Breast epithelium (tissue), 4 donors: ENCODE measurements at regions not wholly inside any gene's neighbourhood (a gene's known extent, or its start where the extent isn't known, plus 50 kb on each side); places are given as distances from the start of the nearest gene placed in this dataset.

Source experiments
- DNase-seq, 2 donors: peaks; one replicate each; pipeline ENCODE4 v3.0.0-alpha.2; 2019; ENCODE audit warnings: low spot score in 2 of 2
- H3K27ac ChIP-seq, 2 donors: fragments of 200-600 bp; sonication (generic) in 1 of 2; one replicate each; pipeline ENCODE4 v1.5.1; 2016 to 2019; ENCODE audit warnings: mild to moderate bottlenecking in 1 of 2
- H3K27me3 ChIP-seq, 2 donors: fragments of 200-600 bp; sonication (generic) in 1 of 2; one replicate each; pipeline versions ENCODE4 v1.5.1 to v1.6.0; 2017 to 2019; ENCODE audit warnings: control low read depth in 1 of 2, mild to moderate bottlenecking in 1 of 2
- H3K36me3 ChIP-seq: fragments of 200-600 bp; one replicate; pipeline ENCODE4 v1.5.1; 2019
- H3K4me1 ChIP-seq, 2 donors: fragments of 200-600 bp; sonication (generic); one replicate each; pipeline ENCODE4 v1.5.1; 2016 to 2019; ENCODE audit warnings: control low read depth in 1 of 2
- H3K4me3 ChIP-seq, 3 donors: fragments of 200-600 bp; sonication (generic); 1 replicate in 2 of 3; 2 replicates in 1 of 3; pipeline ENCODE4 v1.5.1; 2016 to 2019; ENCODE audit warnings: mild to moderate bottlenecking in 3 of 3, moderate library complexity in 2 of 3
- H3K9me3 ChIP-seq, 2 donors: fragments of 200-600 bp; sonication (generic) in 1 of 2; one replicate each; pipeline ENCODE4 v1.5.1; 2016 to 2019; ENCODE audit warnings: control low read depth in 1 of 2
- CTCF ChIP-seq, 3 donors: fragments of 450-650 bp; IDR thresholded peaks; one replicate each; pipeline ENCODE4 v1.5.1; 2016 to 2017; ENCODE audit warnings: antibody characterized with exemption in 3 of 3, mild to moderate bottlenecking in 3 of 3, moderate library complexity in 3 of 3
- POLR2A ChIP-seq: fragments of 450-650 bp; IDR thresholded peaks from one replicate; pipeline ENCODE4 v1.6.1; 2016; ENCODE audit warnings: antibody characterized with exemption, mild to moderate bottlenecking, moderate library complexity
- POLR2AphosphoS5 ChIP-seq, 3 donors: sonication (generic); formaldehyde crosslinking; IDR thresholded peaks; one replicate each; pipeline ENCODE4 v1.6.1; 2017; ENCODE audit warnings: antibody characterized with exemption in 3 of 3
- intact Hi-C: fragments of 100-400 bp; cut with DNase I; formaldehyde crosslinking; loops from one replicate; pipeline ENCODE4 v1.15.1; 2023; ENCODE audit warnings: low total_unique reads

- Histone ChIP-seq H3K36me3 (no peaks in the 10 kb centered on the region), H3K27me3 (no peaks in the 10 kb centered on the region), H3K9me3 (no peaks in the 10 kb centered on the region), H3K27ac (no peak overlapping the region), H3K4me1 (no peaks in the 10 kb centered on the region), H3K4me3 (no peak overlapping the region)
- DNase-seq: no peak
- TF ChIP-seq POLR2AphosphoS5 (IDR thresholded peaks at IDR 0.05) (no peak), POLR2A (no peak), CTCF (IDR thresholded peaks at IDR 0.05) (no peak)
- intact Hi-C loops: no loop called here
Observed at GRCh38 chr3:3610581-3611298, 188.5 kb upstream of the LRRN1 start.

- Histone ChIP-seq H3K27me3 (no peaks in the 10 kb centered on the region), H3K36me3 (no peaks in the 10 kb centered on the region), H3K27ac (no peak overlapping the region), H3K4me3 (no peak overlapping the region), H3K4me1 (no peaks in the 10 kb centered on the region), H3K9me3 (no peaks in the 10 kb centered on the region)
- DNase-seq: no peak
- intact Hi-C loops: no loop called here
- no peak for TF ChIP-seq CTCF (IDR thresholded peaks at IDR 0.05)
- no peak for TF ChIP-seq POLR2AphosphoS5 (IDR thresholded peaks at IDR 0.05)
- no peak for TF ChIP-seq POLR2A
Observed at GRCh38 chr3:3606321-3606720, 192.9 kb upstream of the LRRN1 start.

GRCh38 chr3:3605226-3605625, 194.0 kb upstream of the LRRN1 start:
- no peak for DNase-seq
- H3K36me3 ChIP-seq: no peaks in the 10 kb centered on the region
- no peak overlapping the region for H3K4me3 ChIP-seq
- no peak for TF ChIP-seq POLR2AphosphoS5 (IDR thresholded peaks at IDR 0.05)
- no peak for TF ChIP-seq CTCF (IDR thresholded peaks at IDR 0.05)
- no peak for TF ChIP-seq POLR2A
- H3K4me1 ChIP-seq: no peaks in the 10 kb centered on the region
- H3K27me3 ChIP-seq: no peaks in the 10 kb centered on the region
- no peaks in the 10 kb centered on the region for H3K9me3 ChIP-seq
- intact Hi-C loops: no loop called here
- H3K27ac ChIP-seq: no peak overlapping the region

- intact Hi-C loops: no loop called here
- TF ChIP-seq POLR2AphosphoS5 (IDR thresholded peaks at IDR 0.05): no peak
- no peak for TF ChIP-seq CTCF (IDR thresholded peaks at IDR 0.05)
- no peak for TF ChIP-seq POLR2A
- Histone ChIP-seq H3K4me3 (no peak overlapping the region), H3K27me3 (no peaks in the 10 kb centered on the region), H3K27ac (no peak overlapping the region), H3K9me3 (no peaks in the 10 kb centered on the region), H3K36me3 (no peaks in the 10 kb centered on the region), H3K4me1 (no peaks in the 10 kb centered on the region)
- DNase-seq: no peak
Observed at GRCh38 chr3:3603351-3603750, 195.9 kb upstream of the LRRN1 start.

GRCh38 chr3:3600665-3601340, 198.4 kb upstream of the LRRN1 start:
- H3K4me3 ChIP-seq: no peak overlapping the region
- intact Hi-C loops: no loop called here
- H3K36me3 ChIP-seq: no peaks in the 10 kb centered on the region
- H3K27me3 ChIP-seq: no peaks in the 10 kb centered on the region
- H3K4me1 ChIP-seq: no peaks in the 10 kb centered on the region
- TF ChIP-seq CTCF (IDR thresholded peaks at IDR 0.05): no peak
- TF ChIP-seq POLR2AphosphoS5 (IDR thresholded peaks at IDR 0.05): no peak
- TF ChIP-seq POLR2A: no peak
- H3K9me3 ChIP-seq: no peaks in the 10 kb centered on the region
- peak overlapping the region; percentile 62 to 68 for H3K27ac ChIP-seq
- peak in 1 of 2 donors; percentile 68 for DNase-seq
